Naive thymus-derived CD4-positive, alpha-beta T cell (primary cell): ENCODE measurements at regions not wholly inside any gene's neighbourhood (a gene's known extent, or its start where the extent isn't known, plus 50 kb on each side); places are given as distances from the start of the nearest gene placed in this dataset.

Experiments used
- ATAC-seq: fragments of 150-1000 bp; cut with Tn5 transposase; 2 replicates; pipeline ENCODE4 v1.10.0; 2021; ENCODE audit warnings: mild to moderate bottlenecking, moderate library complexity
- CTCF ChIA-PET: fragments of 350-600 bp; sonication (Branson Sonifier 250); formaldehyde crosslinking; loops from one replicate; lab custom pipeline; 2021; ENCODE audit warnings: antibody characterized with exemption; lab: Charles Lee
- POLR2A ChIA-PET: fragments of 350-600 bp; sonication (Branson Sonifier 250); formaldehyde crosslinking; loops from one replicate; lab custom pipeline; 2021; ENCODE audit warnings: antibody characterized with exemption, inconsistent platforms; lab: Charles Lee
- DNase-seq, 9 donors: peaks; one replicate each; pipeline versions ENCODE4 v3.0.0 to v3.0.0-alpha.2; 2020 to 2022; ENCODE audit warnings: mixed read lengths in 1 of 9
- H3K27ac ChIP-seq: one replicate; pipeline ENCODE4 v1.7.0; 2013; ENCODE audit warnings: mild to moderate bottlenecking, low read depth, low read length, moderate library complexity
- H3K27me3 ChIP-seq, 2 donors: one replicate each; pipeline ENCODE4 v1.7.0; 2013; ENCODE audit warnings: low read length in 2 of 2, mild to moderate bottlenecking in 2 of 2, moderate library complexity in 2 of 2; ENCODE audit not compliant: control insufficient read depth in 2 of 2, insufficient read depth in 2 of 2
- H3K36me3 ChIP-seq, 3 experiments: 1 replicate in 2 of 3; 2 replicates in 1 of 3; pipeline ENCODE4 v1.7.0; 2013; ENCODE audit warnings: low read length in 3 of 3, mild to moderate bottlenecking in 3 of 3, moderate library complexity in 1 of 3; ENCODE audit not compliant: insufficient read depth in 3 of 3, control insufficient read depth in 2 of 3
- H3K4me1 ChIP-seq, 2 donors: one replicate each; pipeline ENCODE4 v1.7.0; 2013; ENCODE audit warnings: low read length in 2 of 2, mild to moderate bottlenecking in 2 of 2, moderate library complexity in 1 of 2; ENCODE audit not compliant: control insufficient read depth in 2 of 2, insufficient read depth in 2 of 2
- H3K4me3 ChIP-seq: 2 replicates; pipeline ENCODE4 v1.7.0; 2013; ENCODE audit warnings: mild to moderate bottlenecking, low read length
- H3K9me3 ChIP-seq, 3 experiments: 1 replicate in 2 of 3; 2 replicates in 1 of 3; pipeline ENCODE4 v1.7.0; 2013; ENCODE audit warnings: low read length in 3 of 3; ENCODE audit not compliant: control insufficient read depth in 2 of 3
- H3K27ac Mint-ChIP-seq, 9 donors: one replicate each; pipeline ENCODE4 v1.8.0; 2020 to 2022; ENCODE audit warnings: mixed read lengths in 9 of 9, mild to moderate bottlenecking in 8 of 9, moderate library complexity in 5 of 9, inconsistent platforms in 2 of 9
- H3K27me3 Mint-ChIP-seq, 5 donors: one replicate each; pipeline ENCODE4 v1.8.0; 2021 to 2022; ENCODE audit warnings: mixed read lengths in 5 of 5, mild to moderate bottlenecking in 1 of 5
- H3K36me3 Mint-ChIP-seq, 5 donors: one replicate each; pipeline ENCODE4 v1.8.0; 2020 to 2022; ENCODE audit warnings: mixed read lengths in 5 of 5, mild to moderate bottlenecking in 3 of 5, inconsistent platforms in 1 of 5
- H3K4me1 Mint-ChIP-seq, 7 donors: one replicate each; pipeline ENCODE4 v1.8.0; 2020 to 2022; ENCODE audit warnings: mixed read lengths in 7 of 7, mild to moderate bottlenecking in 3 of 7, inconsistent platforms in 1 of 7
- H3K4me3 Mint-ChIP-seq, 10 donors: one replicate each; pipeline ENCODE4 v1.8.0; 2020 to 2022; ENCODE audit warnings: mild to moderate bottlenecking in 10 of 10, mixed read lengths in 10 of 10, moderate library complexity in 6 of 10, inconsistent platforms in 2 of 10
- H3K9me3 Mint-ChIP-seq, 11 donors: one replicate each; pipeline ENCODE4 v1.8.0; 2020 to 2022; ENCODE audit warnings: mixed read lengths in 11 of 11, mild to moderate bottlenecking in 4 of 11, inconsistent platforms in 1 of 11, moderate library complexity in 1 of 11
- intact Hi-C, 2 donors: fragments of 100-400 bp; cut with micrococcal nuclease; formaldehyde crosslinking; loops; one replicate each; pipeline ENCODE4 v1.15.1; 2023

DNA sequence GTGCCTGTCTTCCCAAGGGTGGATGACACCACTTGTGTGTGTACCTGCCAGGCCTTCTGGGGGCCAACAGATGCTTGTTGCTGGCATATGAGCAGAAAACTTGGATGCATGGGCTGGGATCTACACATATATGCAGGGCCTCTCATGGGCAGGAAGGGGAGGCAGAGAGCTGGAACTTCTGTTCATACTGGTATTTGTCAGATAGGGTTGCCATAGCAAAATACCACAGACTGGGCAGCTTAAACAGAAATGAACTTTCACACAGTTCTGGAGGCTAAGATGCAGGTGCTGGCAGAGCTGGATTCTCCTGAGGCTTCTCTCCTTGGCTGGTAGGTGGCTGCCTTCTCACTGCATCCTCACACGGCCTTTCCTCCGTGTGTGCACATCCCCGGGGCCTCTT lies 121.8 kb downstream of the SUDS3 start:
- H3K4me3 ChIP-seq, result no peak overlapping the region
- ChIA-PET CTCF (no interaction called here), POLR2A (no interaction called here)
- H3K9me3 ChIP-seq, result no peaks in the 10 kb centered on the region
- H3K27ac ChIP-seq, result no peak overlapping the region
- H3K27me3 ChIP-seq, result no peaks in the 10 kb centered on the region
- Mint-ChIP-seq H3K27ac (no peak overlapping the region), H3K4me1 (no peaks in the 10 kb centered on the region), H3K9me3 (peaks cover 0 to 3% (median 0%) of the 10 kb centered on the region in 11 donors), H3K4me3 (no peak overlapping the region), H3K36me3 (no peaks in the 10 kb centered on the region), H3K27me3 (peaks cover 0 to 16% (median 4%) of the 10 kb centered on the region in 5 donors)
- no peak for DNase-seq
- H3K4me1 ChIP-seq, result no peaks in the 10 kb centered on the region
- H3K36me3 ChIP-seq, result no peaks in the 10 kb centered on the region
- ATAC-seq, result no peak
- intact Hi-C loops, result no loop called here

GRCh38 chr12:118500299-118500698 lies 123.9 kb downstream of the SUDS3 start:
- CTCF ChIA-PET, result no interaction called here
- H3K27ac Mint-ChIP-seq, result no peak overlapping the region
- H3K4me1 ChIP-seq, result no peaks in the 10 kb centered on the region

GRCh38 chr12:118501489-118501888 lies 125.1 kb downstream of the SUDS3 start:
- ChIA-PET POLR2A (no interaction called here), CTCF (no interaction called here)
- Mint-ChIP-seq H3K27ac (no peak overlapping the region), H3K4me1 (no peaks in the 10 kb centered on the region), H3K36me3 (no peaks in the 10 kb centered on the region), H3K27me3 (peaks cover 0 to 21% (median 0%) of the 10 kb centered on the region in 5 donors), H3K4me3 (no peak overlapping the region), H3K9me3 (peaks cover 0 to 4% (median 0%) of the 10 kb centered on the region in 11 donors)
- Histone ChIP-seq H3K4me3 (no peak overlapping the region), H3K36me3 (no peaks in the 10 kb centered on the region), H3K4me1 (no peaks in the 10 kb centered on the region), H3K9me3 (no peaks in the 10 kb centered on the region), H3K27me3 (no peaks in the 10 kb centered on the region), H3K27ac (no peak overlapping the region)
- ATAC-seq, result no peak
- intact Hi-C loops, result no loop called here
- DNase-seq, result no peak

More at GRCh38 chr12:118500299-118500698, 123.9 kb downstream of the SUDS3 start:
- POLR2A ChIA-PET, result no interaction called here
- no peaks in the 10 kb centered on the region for H3K4me1 Mint-ChIP-seq
- no peak overlapping the region for H3K27ac ChIP-seq
- intact Hi-C loops, result no loop called here
- no peak for DNase-seq
- H3K9me3 ChIP-seq, result no peaks in the 10 kb centered on the region
- no peaks in the 10 kb centered on the region for H3K36me3 Mint-ChIP-seq
- H3K27me3 Mint-ChIP-seq, result peaks cover 0 to 15% (median under 1%) of the 10 kb centered on the region in 5 donors
- peaks cover 0 to 4% (median 0%) of the 10 kb centered on the region in 11 donors for H3K9me3 Mint-ChIP-seq
- no peaks in the 10 kb centered on the region for H3K36me3 ChIP-seq
- no peak for ATAC-seq
- H3K4me3 ChIP-seq, result no peak overlapping the region
- no peaks in the 10 kb centered on the region for H3K27me3 ChIP-seq
- no peak overlapping the region for H3K4me3 Mint-ChIP-seq

GRCh38 chr12:118503476-118503875 lies 127.1 kb downstream of the SUDS3 start:
- ChIA-PET POLR2A (no interaction called here), CTCF (no interaction called here)
- Mint-ChIP-seq H3K9me3 (peaks cover 0 to 6% (median 0%) of the 10 kb centered on the region in 11 donors), H3K36me3 (no peaks in the 10 kb centered on the region), H3K27ac (no peak overlapping the region), H3K4me3 (no peak overlapping the region), H3K27me3 (peaks cover 0 to 16% (median 2%) of the 10 kb centered on the region in 5 donors), H3K4me1 (no peaks in the 10 kb centered on the region)
- Histone ChIP-seq H3K27ac (no peak overlapping the region), H3K27me3 (no peaks in the 10 kb centered on the region), H3K9me3 (no peaks in the 10 kb centered on the region), H3K4me3 (no peak overlapping the region), H3K4me1 (no peaks in the 10 kb centered on the region), H3K36me3 (no peaks in the 10 kb centered on the region)
- no peak for DNase-seq
- intact Hi-C loops, result no loop called here
- ATAC-seq, result no peak

DNA sequence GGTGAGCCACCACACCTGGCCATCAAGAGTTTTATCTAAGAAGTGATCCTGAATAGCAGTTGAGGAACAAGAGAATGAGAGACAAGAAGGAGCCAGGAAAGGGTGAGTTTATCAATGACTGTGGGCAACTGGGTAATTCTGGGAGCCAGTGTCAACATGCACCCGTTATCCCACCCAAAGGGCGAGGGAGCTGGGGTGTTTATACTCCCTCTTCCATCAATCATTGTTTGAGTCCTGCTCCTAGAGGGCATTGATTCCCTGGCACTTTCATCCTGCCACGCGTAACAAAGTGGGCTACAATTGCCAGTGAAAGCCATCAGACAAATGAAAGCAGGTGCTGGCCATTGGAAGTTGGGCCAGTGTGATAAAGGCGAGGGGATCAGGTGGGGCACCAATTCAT lies 136.3 kb downstream of the SUDS3 start:
- Histone ChIP-seq H3K4me1 (no peaks in the 10 kb centered on the region), H3K27me3 (no peaks in the 10 kb centered on the region), H3K36me3 (no peaks in the 10 kb centered on the region), H3K9me3 (no peaks in the 10 kb centered on the region), H3K4me3 (no peak overlapping the region), H3K27ac (no peak overlapping the region)
- intact Hi-C loops, result no loop called here
- Mint-ChIP-seq H3K9me3 (peaks cover 0 to 19% (median 5%) of the 10 kb centered on the region in 11 donors), H3K27ac (no peak overlapping the region), H3K4me1 (no peaks in the 10 kb centered on the region), H3K4me3 (no peak overlapping the region), H3K36me3 (no peaks in the 10 kb centered on the region), H3K27me3 (peaks cover 0 to 14% (median 11%) of the 10 kb centered on the region in 5 donors)
- ChIA-PET POLR2A (no interaction called here), CTCF (no interaction called here)
- ATAC-seq, result no peak
- no peak for DNase-seq

- intact Hi-C loops, result no loop called here
- no peak for DNase-seq
- Histone ChIP-seq H3K4me1 (no peaks in the 10 kb centered on the region), H3K9me3 (no peaks in the 10 kb centered on the region), H3K27me3 (no peaks in the 10 kb centered on the region), H3K36me3 (no peaks in the 10 kb centered on the region), H3K4me3 (no peak overlapping the region), H3K27ac (no peak overlapping the region)
- H3K27me3 Mint-ChIP-seq, result peaks cover 0 to 14% (median 11%) of the 10 kb centered on the region in 5 donors
- no peak overlapping the region for H3K4me3 Mint-ChIP-seq
- no peak overlapping the region for H3K27ac Mint-ChIP-seq
- ChIA-PET CTCF (no interaction called here), POLR2A (no interaction called here)
- no peaks in the 10 kb centered on the region for H3K36me3 Mint-ChIP-seq
- no peaks in the 10 kb centered on the region for H3K4me1 Mint-ChIP-seq
- peaks cover 0 to 24% (median 5%) of the 10 kb centered on the region in 11 donors for H3K9me3 Mint-ChIP-seq
- no peak for ATAC-seq
These were observed 137.3 kb downstream of the SUDS3 start for GRCh38 chr12:118513611-118514010.

DNA sequence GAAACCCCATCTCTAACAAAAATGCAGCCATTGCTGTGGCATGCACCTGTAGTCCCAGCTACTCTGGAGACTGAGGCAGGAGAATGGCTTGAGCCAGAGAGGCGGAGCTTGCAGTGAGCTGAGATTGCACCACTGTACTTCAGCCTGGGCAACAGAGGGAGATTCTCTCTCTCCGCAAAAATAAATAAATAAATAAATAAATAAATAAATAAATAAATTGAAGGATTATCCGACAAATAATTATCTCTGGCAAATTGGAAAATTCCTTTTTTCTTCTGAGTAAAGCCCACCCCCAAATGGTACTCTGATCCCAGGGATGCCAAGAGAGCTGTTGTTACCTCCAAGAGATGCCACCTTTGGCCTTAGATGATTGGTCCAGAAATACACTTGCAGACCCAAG lies 137.9 kb downstream of the SUDS3 start:
- Histone ChIP-seq H3K4me1 (no peaks in the 10 kb centered on the region), H3K27ac (no peak overlapping the region), H3K9me3 (no peaks in the 10 kb centered on the region), H3K36me3 (no peaks in the 10 kb centered on the region), H3K27me3 (no peaks in the 10 kb centered on the region), H3K4me3 (no peak overlapping the region)
- peaks cover 0 to 18% (median 10%) of the 10 kb centered on the region in 5 donors for H3K27me3 Mint-ChIP-seq
- no peaks in the 10 kb centered on the region for H3K4me1 Mint-ChIP-seq
- no peak for ATAC-seq
- POLR2A ChIA-PET, result no interaction called here
- H3K36me3 Mint-ChIP-seq, result peaks cover 0 to 4% (median 0%) of the 10 kb centered on the region in 5 donors
- H3K4me3 Mint-ChIP-seq, result no peak overlapping the region
- CTCF ChIA-PET, result no interaction called here
- intact Hi-C loops, result no loop called here
- H3K9me3 Mint-ChIP-seq, result peaks cover 0 to 28% (median 6%) of the 10 kb centered on the region in 11 donors
- H3K27ac Mint-ChIP-seq, result no peak overlapping the region
- no peak for DNase-seq
